ENCODE measurements at regions not wholly inside any gene's neighbourhood (a gene's known extent, or its start where the extent isn't known, plus 50 kb on each side); places are given as distances from the start of the nearest gene placed in this dataset.

- TF ChIP-seq CTCF (conservative IDR thresholded peaks at IDR 0.05): no peak
- no peak for TF ChIP-seq EZH2 (IDR thresholded peaks at IDR 0.05; ENCODE audit: low read depth)
Observed at GRCh38 chr12:126582231-126582630, 1517.0 kb downstream of the AACS start.
